ENCODE measurements at regions not wholly inside any gene's neighbourhood (a gene's known extent, or its start where the extent isn't known, plus 50 kb on each side); places are given as distances from the start of the nearest gene placed in this dataset.
"Not testable (repeated sequence)": the region's sequence is repeated elsewhere in the genome, so short reads cannot be mapped to it uniquely, and the experiment has no call there.

DNA sequence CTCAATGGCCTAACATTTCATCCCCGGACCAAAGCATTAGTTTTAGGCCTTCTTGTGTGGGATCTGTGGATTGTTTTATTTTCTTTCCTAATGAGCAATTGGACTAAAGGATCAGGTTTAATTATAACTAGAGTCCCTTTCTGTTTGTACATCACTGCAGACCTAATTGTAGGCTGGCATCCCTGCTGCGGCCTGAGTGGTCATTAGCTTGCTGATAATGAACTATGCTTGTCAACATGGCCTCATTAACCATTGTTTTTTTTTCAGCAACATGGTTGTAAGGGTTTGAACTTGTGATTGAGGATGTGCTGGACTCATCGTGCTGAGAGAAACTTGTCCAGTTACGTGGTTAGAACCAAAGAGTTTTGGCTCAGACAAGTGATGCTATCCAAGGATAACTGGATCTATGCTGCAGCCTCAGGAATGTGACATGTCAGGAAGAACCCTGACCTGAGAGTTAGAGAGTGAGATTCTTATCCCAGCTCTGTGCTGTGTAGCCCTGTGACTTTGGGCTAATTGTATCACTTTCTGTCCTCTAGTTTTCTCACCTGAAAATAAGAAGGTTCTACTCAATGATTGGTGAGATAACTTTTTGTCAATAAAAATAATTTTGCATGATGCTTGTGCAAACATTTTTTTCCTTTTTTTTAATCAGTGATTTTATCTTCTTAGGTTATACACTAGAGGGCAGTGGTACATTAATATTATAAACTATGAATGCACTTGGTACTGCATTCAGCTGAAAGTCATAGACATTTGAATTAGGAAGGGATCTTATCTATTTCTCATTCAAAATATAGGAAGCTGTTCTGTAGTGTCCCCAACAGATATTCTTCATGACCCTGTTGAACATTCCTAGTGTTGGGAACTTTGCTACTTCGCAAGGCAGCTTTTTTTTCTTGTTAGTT, 140.9 kb downstream of the RNF144B start:
- DNase-seq (ENCODE audit: low read depth in 2 of 2): no peak

- no peak for DNase-seq (ENCODE audit: low read depth in 2 of 2)
Observed at GRCh38 chr6:18530201-18530600, 143.1 kb downstream of the RNF144B start.

- no peak for DNase-seq (ENCODE audit: low read depth in 2 of 2)
Observed at GRCh38 chr6:18532139-18532538, 145.0 kb downstream of the RNF144B start.

DNA sequence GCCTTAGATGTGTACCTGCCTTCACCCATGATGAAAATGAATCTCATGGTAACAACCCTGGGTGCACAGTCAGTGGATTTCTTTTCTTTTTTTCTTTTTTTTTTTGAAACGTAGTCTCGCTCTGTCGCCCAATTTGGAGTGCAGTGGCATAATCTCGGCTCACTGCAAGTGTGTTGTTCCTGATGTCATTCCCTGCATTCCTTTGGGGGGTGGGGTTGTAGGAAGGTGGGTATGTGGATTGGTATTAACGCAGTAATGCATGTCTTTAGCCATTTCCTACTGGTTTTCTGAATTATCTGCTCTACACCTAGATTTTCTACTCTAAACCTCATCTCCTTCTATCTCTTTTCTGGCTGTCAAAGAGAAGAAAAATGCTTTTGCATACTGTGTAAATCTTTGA, 146.6 kb downstream of the RNF144B start:
- no peak for DNase-seq (ENCODE audit: low read depth in 2 of 2)

DNA sequence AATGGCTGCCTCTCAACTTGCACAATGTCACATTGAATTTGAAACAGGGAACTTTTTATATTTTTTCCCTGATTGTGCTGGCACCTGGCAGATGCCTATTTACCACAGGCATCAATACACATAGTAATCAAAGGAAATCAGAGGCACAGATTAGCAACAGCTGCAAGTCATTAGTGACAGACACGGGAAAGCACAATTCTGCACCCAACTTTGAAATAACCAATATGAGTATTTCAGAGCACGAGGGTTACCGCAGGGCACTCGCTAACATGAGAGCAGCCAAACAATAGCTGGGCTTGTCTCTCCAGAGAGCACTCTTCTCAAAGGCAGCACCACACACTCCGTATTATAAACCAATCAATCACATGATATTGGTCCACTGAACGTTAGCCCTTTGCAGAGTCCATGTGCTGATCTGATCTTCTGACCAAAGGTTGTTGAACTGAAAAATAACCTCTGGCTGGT, 149.5 kb downstream of the RNF144B start:
- no peak for DNase-seq (ENCODE audit: low read depth in 2 of 2)

DNA sequence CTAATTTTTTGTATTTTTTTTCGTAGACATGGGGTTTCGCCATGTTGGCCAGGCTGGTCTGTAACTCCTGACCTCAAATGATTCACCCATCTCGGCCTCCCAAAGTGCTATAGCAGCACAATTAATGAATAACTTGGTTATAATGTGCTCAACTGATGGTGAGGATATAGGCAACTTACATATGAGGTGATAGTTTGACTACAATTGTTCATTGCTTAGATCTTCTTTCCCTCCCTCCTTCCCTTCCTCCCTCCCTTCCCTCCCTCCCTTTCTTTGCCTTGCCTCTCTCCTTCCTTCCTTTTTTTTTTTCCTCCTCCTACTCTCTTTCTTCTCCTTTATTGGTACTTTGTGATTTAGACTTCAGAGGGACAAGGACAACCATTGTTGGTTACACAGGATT, 151.2 kb downstream of the RNF144B start:
- DNase-seq (ENCODE audit: low read depth in 2 of 2): no peak

DNA sequence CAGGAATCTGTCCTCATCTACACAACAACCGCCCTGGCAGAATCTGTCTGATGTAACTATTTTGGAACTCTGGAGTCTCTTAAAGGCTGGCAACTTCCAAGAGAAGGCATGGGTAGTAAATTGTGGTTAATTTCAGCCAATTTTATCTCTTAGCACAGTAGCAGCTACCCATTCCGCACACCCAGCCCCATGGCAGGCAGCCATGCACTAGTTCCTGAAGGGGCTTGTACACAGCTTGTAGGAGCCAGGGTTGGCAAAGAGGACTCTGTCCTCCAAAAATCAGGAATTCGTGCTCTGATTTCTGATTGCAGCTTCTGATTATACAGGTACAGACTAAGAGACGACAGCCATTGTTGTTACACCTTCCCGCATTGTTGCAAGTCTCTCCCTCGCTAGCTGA, 155.9 kb downstream of the RNF144B start:
- no peak for DNase-seq (ENCODE audit: low read depth in 2 of 2)

DNA sequence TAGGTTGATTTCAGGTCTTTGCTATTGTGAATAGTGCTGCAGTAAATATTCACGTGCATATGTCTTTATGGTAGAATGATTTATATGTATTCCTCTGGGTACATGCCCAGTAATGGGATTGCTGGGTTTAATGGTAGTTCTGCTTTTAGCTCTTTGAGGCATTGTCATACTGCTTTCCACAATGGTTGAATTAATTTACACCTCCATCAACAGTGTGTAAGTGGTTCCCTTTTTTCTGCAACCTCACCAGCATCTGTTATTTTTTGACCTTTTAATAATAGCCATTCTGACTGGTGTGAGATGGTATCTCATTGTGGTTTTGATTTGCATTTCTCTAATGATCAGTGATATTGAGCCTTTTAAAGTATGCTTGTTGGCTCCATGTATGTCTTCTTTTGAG, 158.0 kb downstream of the RNF144B start:
- DNase-seq (ENCODE audit: low read depth in 2 of 2): not testable (repeated sequence)

DNA sequence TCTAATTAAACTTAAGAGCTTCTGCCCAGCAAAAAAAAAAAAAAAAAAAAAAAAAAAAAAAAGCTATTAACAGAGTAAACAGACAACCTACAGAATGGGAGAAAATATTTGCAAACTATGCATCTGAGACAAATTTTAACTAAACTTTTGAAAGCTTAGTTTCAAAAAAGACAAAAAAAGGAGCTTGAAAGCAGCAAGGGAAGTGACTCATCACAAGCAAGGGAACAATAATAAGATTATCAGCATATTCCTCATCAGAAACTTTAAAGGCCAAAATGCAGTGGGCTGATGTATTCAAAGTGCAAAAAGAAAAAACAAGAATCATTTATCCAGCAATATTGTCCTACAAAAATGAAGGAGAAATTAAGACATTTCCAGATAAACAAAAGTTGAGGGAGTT, 158.6 kb downstream of the RNF144B start:
- DNase-seq (ENCODE audit: low read depth in 2 of 2): no peak

GRCh38 chr6:18550119-18550518, 163.0 kb downstream of the RNF144B start:
- DNase-seq (ENCODE audit: low read depth in 2 of 2): no peak

DNA sequence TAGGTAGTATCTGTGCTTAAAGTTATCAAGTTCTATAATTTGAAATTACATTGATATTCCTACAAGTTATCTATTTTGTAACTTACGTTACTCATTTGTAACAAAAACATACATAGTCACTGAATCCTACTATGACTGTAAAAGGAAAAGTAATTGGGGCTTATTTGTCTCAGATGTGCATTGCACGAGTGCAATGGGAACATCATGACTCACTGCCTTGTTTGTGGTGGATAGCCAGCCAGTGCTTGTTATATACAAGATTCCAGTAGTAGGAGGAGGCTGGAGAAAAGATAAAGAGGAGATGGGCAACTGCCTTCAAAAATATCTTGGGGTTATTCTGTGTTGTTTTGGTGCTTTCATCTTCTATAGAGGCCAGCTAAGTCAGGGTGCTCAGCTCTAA, 164.1 kb downstream of the RNF144B start:
- no peak for DNase-seq (ENCODE audit: low read depth in 2 of 2)

- no peak for DNase-seq (ENCODE audit: low read depth in 2 of 2)
Observed at GRCh38 chr6:18555750-18556149, 168.6 kb downstream of the RNF144B start.

GRCh38 chr6:18561037-18561750, 174.0 kb downstream of the RNF144B start:
- no peak for DNase-seq (ENCODE audit: low read depth in 2 of 2)

DNA sequence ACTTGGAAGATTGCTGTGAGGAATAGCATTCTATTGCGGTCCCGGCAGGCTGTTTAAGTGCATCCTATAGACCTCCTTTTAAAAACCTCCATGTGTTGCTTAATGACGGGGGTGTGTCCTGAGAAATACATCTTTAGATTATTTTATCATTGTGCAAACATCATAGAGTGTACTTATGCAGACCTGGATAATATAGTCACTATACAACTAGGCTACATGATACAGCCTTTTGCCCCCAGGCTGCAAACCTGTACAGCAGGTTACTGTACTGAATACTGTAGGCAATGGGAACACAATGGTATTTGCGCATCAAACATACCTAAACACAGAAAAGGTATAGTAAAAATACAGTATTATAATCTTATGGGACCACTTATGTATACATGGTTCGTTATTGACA, 175.6 kb downstream of the RNF144B start:
- no peak for DNase-seq (ENCODE audit: low read depth in 2 of 2)

DNA sequence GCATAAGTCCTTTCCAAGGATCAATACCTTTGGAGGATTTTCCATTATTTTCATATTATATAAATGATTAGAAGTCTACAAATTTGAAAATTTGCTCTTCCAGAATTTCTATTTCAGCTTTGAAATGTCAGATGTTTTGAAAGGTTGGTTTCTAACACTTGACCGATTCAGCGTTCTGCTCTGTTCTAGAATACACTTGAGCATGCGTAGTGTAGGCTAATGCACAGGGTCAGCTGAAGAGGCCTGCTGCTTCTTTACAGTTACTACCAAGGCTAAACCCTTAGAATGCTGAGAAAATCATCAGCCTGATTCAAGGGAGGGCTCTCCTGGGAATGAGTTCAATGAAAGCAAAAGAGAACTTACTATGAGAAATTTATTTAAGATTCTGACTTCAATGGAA, 177.6 kb downstream of the RNF144B start:
- DNase-seq (ENCODE audit: low read depth in 2 of 2): no peak

DNA sequence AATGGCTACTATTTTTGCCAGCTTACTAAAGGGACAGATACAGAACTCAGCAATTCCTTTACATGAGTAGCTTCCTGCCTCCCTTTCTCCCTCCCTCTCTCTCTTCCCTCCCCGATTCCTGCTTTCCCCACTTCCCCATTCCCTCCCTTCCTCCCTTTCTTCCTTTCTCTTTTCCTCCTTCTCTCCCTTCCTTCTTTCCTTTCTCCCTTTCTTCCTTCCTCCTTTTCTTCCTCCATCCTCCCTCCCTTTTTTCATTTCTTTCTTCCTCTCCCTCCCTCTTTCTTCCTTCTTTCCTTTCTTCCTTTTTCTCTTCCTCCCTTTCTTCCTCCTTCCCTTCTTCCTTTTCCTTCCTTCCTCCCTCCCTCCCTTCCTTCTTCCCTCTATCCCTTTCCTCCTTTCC, 178.1 kb downstream of the RNF144B start:
- DNase-seq (ENCODE audit: low read depth in 2 of 2): no peak

DNA sequence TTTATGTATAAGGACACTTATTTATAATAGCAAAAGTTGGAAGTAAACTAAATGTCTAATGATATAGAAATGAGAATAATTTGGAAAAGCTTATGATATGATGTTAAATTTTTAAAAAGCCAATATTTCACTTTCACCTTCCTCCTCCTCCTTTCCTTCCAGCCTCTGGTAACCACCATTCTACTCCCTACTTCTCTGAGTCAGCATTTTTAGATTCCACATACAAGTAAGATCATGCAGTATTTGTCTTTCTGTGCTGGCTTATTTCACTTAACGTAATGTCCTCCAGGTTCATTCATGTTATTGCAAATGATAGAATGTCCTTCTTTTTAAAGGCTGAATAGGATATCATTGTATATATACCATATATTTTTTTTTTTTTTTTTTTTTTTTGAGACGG, 180.2 kb downstream of the RNF144B start:
- DNase-seq (ENCODE audit: low read depth in 2 of 2): no peak

- no peak for DNase-seq (ENCODE audit: low read depth in 2 of 2)
Observed at GRCh38 chr6:18577491-18577890, 190.3 kb downstream of the RNF144B start.

- no peak for DNase-seq (ENCODE audit: low read depth in 2 of 2)
Observed at GRCh38 chr6:18579166-18579565, 192.0 kb downstream of the RNF144B start.

- DNase-seq (ENCODE audit: low read depth in 2 of 2): no peak
Observed at GRCh38 chr6:18579869-18580268, 192.7 kb downstream of the RNF144B start.

DNA sequence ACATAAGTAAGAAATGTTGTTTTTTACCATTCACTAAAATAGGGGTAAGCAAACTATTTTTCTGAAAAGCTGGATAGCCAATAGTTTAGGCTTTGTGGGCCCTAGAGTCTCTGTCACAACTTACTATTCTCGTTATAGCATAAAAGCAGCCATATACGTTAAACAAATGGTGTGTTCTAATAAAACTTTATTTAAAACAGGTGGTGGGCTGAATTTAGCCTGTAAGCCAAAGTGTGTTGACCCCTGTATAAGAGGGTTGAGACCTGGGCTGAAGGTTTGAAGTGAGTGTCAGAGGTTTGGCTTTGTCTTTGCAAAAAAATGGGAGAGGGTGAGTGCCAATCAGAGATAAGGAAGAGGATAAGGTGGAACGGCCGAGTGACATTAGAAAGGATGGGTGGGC, 197.2 kb downstream of the RNF144B start:
- no peak for DNase-seq (ENCODE audit: low read depth in 2 of 2)

- no peak for DNase-seq (ENCODE audit: low read depth in 2 of 2)
Observed at GRCh38 chr6:18585032-18585573, 198.0 kb downstream of the RNF144B start.

- no peak for DNase-seq (ENCODE audit: low read depth in 2 of 2)
Observed at GRCh38 chr6:18586133-18586532, 199.0 kb downstream of the RNF144B start.
